K562 (cell line): ENCODE measurements at regions not wholly inside any gene's neighbourhood (a gene's known extent, or its start where the extent isn't known, plus 50 kb on each side); places are given as distances from the start of the nearest gene placed in this dataset.
A peak's percentile ranks its signal among the peaks of the same experiment; 100 is the strongest.

Experiments
- BMI1 ChIP-seq: fragments of 150-350 bp; IDR thresholded peaks from 2 replicates; pipeline ENCODE4 v1.6.1; 2014; ENCODE audit warnings: low read length
- CAMTA2 ChIP-seq: fragments of 250-450 bp; sonication (Bioruptor Pico); conservative IDR thresholded peaks from 2 replicates; pipeline ENCODE4 v1.5.1; 2022
- CBX3 ChIP-seq, 2 experiments: IDR thresholded peaks; 1 replicate in 1 of 2; 2 replicates in 1 of 2; pipeline ENCODE4 v1.6.1; 2012; ENCODE audit warnings: inconsistent platforms in 2 of 2, low read length in 2 of 2, borderline replicate concordance in 1 of 2, control low read depth in 1 of 2
- CBX8 ChIP-seq: fragments of 200-600 bp; sonication (generic); IDR thresholded peaks from 2 replicates; pipeline ENCODE4 v1.6.1; 2012; ENCODE audit warnings: borderline replicate concordance, mixed run types, low read depth, mild to moderate bottlenecking, moderate library complexity, mixed read lengths, low read length, control low read depth, inconsistent platforms; ENCODE audit not compliant: poor library complexity, severe bottlenecking; ENCODE audit errors: extremely low read depth
- CXXC5 ChIP-seq: fragments of 250-450 bp; sonication (Bioruptor Pico); IDR thresholded peaks from 2 replicates; pipeline ENCODE4 v1.8.0; 2022; ENCODE audit warnings: inconsistent platforms, mild to moderate bottlenecking, moderate library complexity
- ESRRA ChIP-seq: fragments of 450-650 bp; IDR thresholded peaks from 2 replicates; pipeline ENCODE4 v1.6.1; 2014; ENCODE audit warnings: low read depth, mild to moderate bottlenecking, moderate library complexity, borderline replicate concordance
- FIP1L1 ChIP-seq: fragments of 200-400 bp; formaldehyde crosslinking; IDR thresholded peaks from 2 replicates; pipeline ENCODE4 v1.6.1; 2018; ENCODE audit warnings: mild to moderate bottlenecking, low read depth, low read length; ENCODE audit not compliant: poor library complexity, severe bottlenecking
- ILK ChIP-seq: fragments of 450-650 bp; IDR thresholded peaks from 2 replicates; pipeline ENCODE4 v1.6.1; 2016; ENCODE audit warnings: missing genetic modification characterization, low read depth, mild to moderate bottlenecking, missing compliant biosample characterization, moderate library complexity, borderline replicate concordance
- JUND ChIP-seq, 2 experiments: IDR thresholded peaks; 2 replicates in 1 of 2; 3 replicates in 1 of 2; pipeline ENCODE4 v1.6.1; 2011; ENCODE audit warnings: borderline replicate concordance in 2 of 2, low read depth in 2 of 2, low read length in 2 of 2, improper control_type of control experiment in 1 of 2, missing biosample characterization in 1 of 2, missing genetic modification characterization in 1 of 2, missing genetic modification reagents in 1 of 2
- PHF20 ChIP-seq: fragments of 450-650 bp; IDR thresholded peaks from 2 replicates; pipeline ENCODE4 v1.6.1; 2018; ENCODE audit not compliant: partially characterized antibody
- POLR2AphosphoS5 ChIP-seq: IDR thresholded peaks from 2 replicates; pipeline ENCODE4 v1.6.1; 2011; ENCODE audit warnings: mild to moderate bottlenecking, low read depth, low read length, moderate library complexity; ENCODE audit not compliant: control insufficient read depth, insufficient read depth
- RBM17 ChIP-seq: fragments of 200-400 bp; formaldehyde crosslinking; IDR thresholded peaks from 2 replicates; pipeline ENCODE4 v1.6.1; 2017; ENCODE audit warnings: low read depth, mild to moderate bottlenecking, low read length, borderline replicate concordance
- RBM34 ChIP-seq: fragments of 200-400 bp; formaldehyde crosslinking; IDR thresholded peaks from 2 replicates; pipeline ENCODE4 v1.6.1; 2018; ENCODE audit warnings: low read length, borderline replicate concordance; ENCODE audit not compliant: insufficient read depth
- SMC3 ChIP-seq: conservative IDR thresholded peaks from 2 replicates; pipeline ENCODE4 v1.6.1; 2011; ENCODE audit warnings: low read depth, low read length, improper control_type of control experiment; ENCODE audit not compliant: insufficient read depth
- SOX6 ChIP-seq: fragments of 450-650 bp; IDR thresholded peaks from 2 replicates; pipeline ENCODE4 v1.6.1; 2014; ENCODE audit warnings: mild to moderate bottlenecking
- STAT5B ChIP-seq: fragments of 250-450 bp; sonication (Bioruptor Pico); IDR thresholded peaks from 2 replicates; pipeline ENCODE4 v1.8.0; 2021; ENCODE audit warnings: mild to moderate bottlenecking, inconsistent platforms
- U2AF1 ChIP-seq: fragments of 200-400 bp; formaldehyde crosslinking; optimal IDR thresholded peaks from 2 replicates; pipeline ENCODE3; 2017; ENCODE audit warnings: mild to moderate bottlenecking, low read depth, low read length, moderate library complexity
- ZNF408 ChIP-seq: fragments of 250-450 bp; sonication (Bioruptor Pico); IDR thresholded peaks from 2 replicates; pipeline ENCODE4 v1.4.0; 2020; ENCODE audit warnings: low read depth, mild to moderate bottlenecking, moderate library complexity
- ZNF668 ChIP-seq: fragments of 250-450 bp; sonication (Bioruptor Pico); IDR thresholded peaks from 2 replicates; pipeline ENCODE4 v1.8.0; 2022; ENCODE audit warnings: mild to moderate bottlenecking, inconsistent platforms
- TF ChIP-seq, protein P1 (sequence below): sonication (generic); formaldehyde crosslinking; IDR thresholded peaks from 2 replicates; pipeline ENCODE4 v1.8.1; 2022; ENCODE audit warnings: missing genetic modification reagents
- TF ChIP-seq, protein P2 (sequence below): fragments of 450-650 bp; formaldehyde crosslinking; conservative IDR thresholded peaks from 2 replicates; pipeline ENCODE4 v1.4.0; 2022; ENCODE audit warnings: mild to moderate bottlenecking, missing genetic modification characterization
- TF ChIP-seq, protein P3 (sequence below): fragments of 250-450 bp; sonication (Bioruptor Pico); IDR thresholded peaks from 2 replicates; pipeline ENCODE4 v1.5.0; 2021

DNA sequence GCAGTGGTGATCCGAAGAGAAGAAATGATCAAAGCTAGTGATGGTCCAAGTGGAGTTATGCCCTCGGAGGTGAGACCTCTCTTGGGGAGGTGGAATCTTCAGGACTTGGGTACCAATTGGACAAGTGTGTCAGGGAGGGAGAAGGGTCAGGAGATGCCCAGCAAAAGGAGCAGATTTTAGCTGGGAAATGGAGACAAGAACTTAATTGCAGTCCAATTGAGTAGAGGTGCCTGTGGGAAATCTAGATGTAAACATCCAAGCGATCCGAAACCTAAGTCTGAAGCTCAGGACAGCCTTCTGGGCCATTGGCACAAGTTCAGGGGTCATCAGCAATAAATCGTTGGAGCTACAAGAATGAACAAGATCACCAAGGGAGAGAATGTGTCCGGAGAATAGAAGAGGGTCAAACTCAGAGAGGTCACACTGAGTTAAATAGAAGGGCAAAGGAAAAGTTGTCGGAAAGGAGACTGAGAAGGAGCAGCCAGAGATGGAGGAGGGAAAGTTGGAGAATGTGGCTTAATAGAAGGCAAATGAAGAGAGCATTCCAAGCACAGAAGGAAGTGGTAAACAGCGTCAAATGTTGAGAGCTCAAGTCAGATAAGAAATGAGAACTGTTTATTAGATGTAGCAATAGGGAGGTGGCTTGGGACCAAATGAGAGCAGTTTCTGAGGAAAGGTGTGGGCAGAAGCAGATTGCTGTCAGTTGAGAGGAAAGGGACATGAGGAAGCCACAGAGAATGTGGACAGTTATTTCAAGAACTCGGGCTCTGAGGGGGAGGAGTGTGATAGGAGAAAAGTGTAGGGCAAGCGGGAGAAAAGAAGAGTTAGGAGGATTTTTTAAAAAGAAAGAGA, 64.2 kb upstream of the FNDC3B start (continued):
- no peak for TF ChIP-seq CBX8
- TF ChIP-seq ZNF408 (CRISPR knock-in tag), result no peak
- TF ChIP-seq POLR2AphosphoS5, result no peak
- no peak for TF ChIP-seq SMC3
- TF ChIP-seq ESRRA, result peak; percentile 19; the same call in 1 of the 2 replicates
- no peak for TF ChIP-seq CAMTA2 (CRISPR knock-in tag)
- TF ChIP-seq FIP1L1, result no peak
- TF ChIP-seq ZNF668 (CRISPR knock-in tag), result no peak
- TF ChIP-seq, protein P1, sequence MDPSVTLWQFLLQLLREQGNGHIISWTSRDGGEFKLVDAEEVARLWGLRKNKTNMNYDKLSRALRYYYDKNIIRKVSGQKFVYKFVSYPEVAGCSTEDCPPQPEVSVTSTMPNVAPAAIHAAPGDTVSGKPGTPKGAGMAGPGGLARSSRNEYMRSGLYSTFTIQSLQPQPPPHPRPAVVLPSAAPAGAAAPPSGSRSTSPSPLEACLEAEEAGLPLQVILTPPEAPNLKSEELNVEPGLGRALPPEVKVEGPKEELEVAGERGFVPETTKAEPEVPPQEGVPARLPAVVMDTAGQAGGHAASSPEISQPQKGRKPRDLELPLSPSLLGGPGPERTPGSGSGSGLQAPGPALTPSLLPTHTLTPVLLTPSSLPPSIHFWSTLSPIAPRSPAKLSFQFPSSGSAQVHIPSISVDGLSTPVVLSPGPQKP (CRISPR knock-in tag), result no peak
- no peak for TF ChIP-seq RBM34
- TF ChIP-seq JUND (IDR thresholded peaks at IDR 0.05; ENCODE audit: borderline replicate concordance, low read depth, low read length), result peak; percentile 26; the same call in 1 of the 2 replicates
- TF ChIP-seq JUND (tag; IDR thresholded peaks at IDR 0.05; ENCODE audit: borderline replicate concordance, low read depth, low read length), result no peak; the same call in 2 of the 3 replicates
- TF ChIP-seq, protein P2, sequence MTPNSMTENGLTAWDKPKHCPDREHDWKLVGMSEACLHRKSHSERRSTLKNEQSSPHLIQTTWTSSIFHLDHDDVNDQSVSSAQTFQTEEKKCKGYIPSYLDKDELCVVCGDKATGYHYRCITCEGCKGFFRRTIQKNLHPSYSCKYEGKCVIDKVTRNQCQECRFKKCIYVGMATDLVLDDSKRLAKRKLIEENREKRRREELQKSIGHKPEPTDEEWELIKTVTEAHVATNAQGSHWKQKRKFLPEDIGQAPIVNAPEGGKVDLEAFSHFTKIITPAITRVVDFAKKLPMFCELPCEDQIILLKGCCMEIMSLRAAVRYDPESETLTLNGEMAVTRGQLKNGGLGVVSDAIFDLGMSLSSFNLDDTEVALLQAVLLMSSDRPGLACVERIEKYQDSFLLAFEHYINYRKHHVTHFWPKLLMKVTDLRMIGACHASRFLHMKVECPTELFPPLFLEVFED, result 0 out of 2 replicates have a peak, but pooled peaks have one; percentile 8
- TF ChIP-seq ILK (tag), result 0 out of 2 replicates have a peak, but pooled peaks have one; percentile 8
- TF ChIP-seq SOX6, result peak; percentile 53; the same call in 1 of the 2 replicates
- TF ChIP-seq RBM17, result no peak
- no peak for TF ChIP-seq BMI1
- TF ChIP-seq U2AF1, result no peak
- TF ChIP-seq STAT5B, result no peak
- TF ChIP-seq, protein P3, sequence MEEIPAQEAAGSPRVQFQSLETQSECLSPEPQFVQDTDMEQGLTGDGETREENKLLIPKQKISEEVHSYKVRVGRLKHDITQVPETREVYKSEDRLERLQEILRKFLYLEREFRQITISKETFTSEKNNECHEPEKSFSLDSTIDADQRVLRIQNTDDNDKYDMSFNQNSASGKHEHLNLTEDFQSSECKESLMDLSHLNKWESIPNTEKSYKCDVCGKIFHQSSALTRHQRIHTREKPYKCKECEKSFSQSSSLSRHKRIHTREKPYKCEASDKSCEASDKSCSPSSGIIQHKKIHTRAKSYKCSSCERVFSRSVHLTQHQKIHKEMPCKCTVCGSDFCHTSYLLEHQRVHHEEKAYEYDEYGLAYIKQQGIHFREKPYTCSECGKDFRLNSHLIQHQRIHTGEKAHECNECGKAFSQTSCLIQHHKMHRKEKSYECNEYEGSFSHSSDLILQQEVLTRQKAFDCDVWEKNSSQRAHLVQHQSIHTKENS (CRISPR knock-in tag), result no peak
- peak; percentile 60 for TF ChIP-seq CXXC5 (CRISPR knock-in tag)
- TF ChIP-seq CBX3 (IDR thresholded peaks at IDR 0.05; ENCODE audit: borderline replicate concordance in 1 of 2, low read length in 2 of 2), result no peak
- no peak for TF ChIP-seq PHF20
